Left cardiac atrium (tissue), 4 donors: ENCODE measurements at regions not wholly inside any gene's neighbourhood (a gene's known extent, or its start where the extent isn't known, plus 50 kb on each side); places are given as distances from the start of the nearest gene placed in this dataset.
"Not testable (repeated sequence)": the region's sequence is repeated elsewhere in the genome, so short reads cannot be mapped to it uniquely, and the experiment has no call there.

Experiments used
- ATAC-seq, 2 donors: fragments of 200-7000 bp; cut with Tn5 transposase; one replicate each; pipeline ENCODE4 v1.9.1; 2020; ENCODE audit warnings: mild to moderate bottlenecking in 2 of 2, moderate library complexity in 2 of 2
- DNase-seq: peaks from one replicate; pipeline ENCODE4 v3.0.0-alpha.2; 2020
- intact Hi-C, 2 donors: fragments of 100-400 bp; cut with DNase I; formaldehyde crosslinking; loops; one replicate each; pipeline versions ENCODE4 v1.14.1 to v1.15.1; 2022 to 2023
- donor health status: DM: no; HTN: yes; CAD: no.
- donor health status: DM: no; HTN: yes; CAD: no; lungs with severe emphysema.
- donor health status: DM: yes; HTN: yes; CAD: no.
- donor health status: Dilated cardiomyopathy.

- intact Hi-C loops, result loop anchor here (5.0 to 10.0 kb wide), 3 partner anchors 209 to 409 kb away; no protein-coding TSS in a partner anchor
Observed at GRCh38 chr12:93976024-93976423, 172.4 kb upstream of the PLXNC1 start.

GRCh38 chr12:93977081-93977480 is 171.3 kb upstream of the PLXNC1 start:
- no peak for ATAC-seq
- intact Hi-C loops, result loop anchor here (5.0 to 10.0 kb wide), 3 partner anchors 210 to 410 kb away; no protein-coding TSS in a partner anchor

More at GRCh38 chr12:93976024-93976423, 172.4 kb upstream of the PLXNC1 start:
- no peak for ATAC-seq
- DNase-seq, result no peak

GRCh38 chr12:93978553-93978952 is 169.8 kb upstream of the PLXNC1 start:
- ATAC-seq (peak; percentile 80), DNase-seq (peak; percentile 23)
- intact Hi-C loops, result loop anchor here (5.0 to 10.0 kb wide), 3 partner anchors 211 to 411 kb away; no protein-coding TSS in a partner anchor

More at GRCh38 chr12:93977081-93977480, 171.3 kb upstream of the PLXNC1 start:
- no peak for DNase-seq

GRCh38 chr12:93979189-93979588 is 169.2 kb upstream of the PLXNC1 start:
- intact Hi-C loops, result loop anchor here (5.0 to 10.0 kb wide), 3 partner anchors 212 to 412 kb away; no protein-coding TSS in a partner anchor
- no peak for DNase-seq
- peak in 1 of 2 donors; percentile 18 for ATAC-seq

GRCh38 chr12:93980711-93981110 is 167.7 kb upstream of the PLXNC1 start:
- ATAC-seq, result no peak
- intact Hi-C loops, result loop anchor here in 1 of 2 donors (5.0 kb wide), 1 partner anchor 413 kb away; no protein-coding TSS in a partner anchor
- no peak for DNase-seq

GRCh38 chr12:93981411-93981810 is 167.0 kb upstream of the PLXNC1 start:
- intact Hi-C loops, result loop anchor here in 1 of 2 donors (5.0 kb wide), 1 partner anchor 414 kb away; no protein-coding TSS in a partner anchor
- DNase-seq, result no peak
- no peak for ATAC-seq

GRCh38 chr12:93982771-93983315 is 165.5 kb upstream of the PLXNC1 start:
- DNase-seq (no peak), ATAC-seq (no peak)
- intact Hi-C loops, result loop anchor here in 1 of 2 donors (5.0 kb wide), 1 partner anchor 416 kb away; no protein-coding TSS in a partner anchor

- intact Hi-C loops, result loop anchor here in 1 of 2 donors (5.0 kb wide), 1 partner anchor 417 kb away; no protein-coding TSS in a partner anchor
- DNase-seq, result no peak
- ATAC-seq, result no peak
Observed at GRCh38 chr12:93984005-93984404, 164.4 kb upstream of the PLXNC1 start.

GRCh38 chr12:93989949-93990348 is 158.4 kb upstream of the PLXNC1 start:
- intact Hi-C loops, result loop anchor here in 1 of 2 donors (10.0 kb wide), 1 partner anchor 485 kb away; no protein-coding TSS in a partner anchor
- no peak for ATAC-seq

GRCh38 chr12:93990832-93991803 is 157.3 kb upstream of the PLXNC1 start:
- DNase-seq (peak; percentile 61), ATAC-seq (peak; percentile 87 to 93)
- intact Hi-C loops, result loop anchor here in 1 of 2 donors (10.0 kb wide), 1 partner anchor 486 kb away; no protein-coding TSS in a partner anchor

More at GRCh38 chr12:93989949-93990348, 158.4 kb upstream of the PLXNC1 start:
- DNase-seq, result no peak

GRCh38 chr12:93991829-93992461 is 156.4 kb upstream of the PLXNC1 start:
- ATAC-seq (peak in 1 of 2 donors; percentile 27), DNase-seq (no peak)
- intact Hi-C loops, result loop anchor here in 1 of 2 donors (10.0 kb wide), 1 partner anchor 487 kb away; no protein-coding TSS in a partner anchor

GRCh38 chr12:93994721-93995120 is 153.7 kb upstream of the PLXNC1 start:
- intact Hi-C loops, result loop anchor here in 1 of 2 donors (10.0 kb wide), 1 partner anchor 490 kb away; no protein-coding TSS in a partner anchor
- ATAC-seq, result peak in 1 of 2 donors; percentile 46
- no peak for DNase-seq

- no peak for ATAC-seq
- DNase-seq, result no peak
- intact Hi-C loops, result loop anchor here in 1 of 2 donors (10.0 kb wide), 1 partner anchor 492 kb away; no protein-coding TSS in a partner anchor
Observed at GRCh38 chr12:93996321-93996720, 152.1 kb upstream of the PLXNC1 start.

GRCh38 chr12:94001691-94002090 is 146.7 kb upstream of the PLXNC1 start:
- ATAC-seq (no peak), DNase-seq (no peak)
- intact Hi-C loops, result no loop called here

- DNase-seq, intact Hi-C loops, ATAC-seq: not testable (repeated sequence)
Observed at GRCh38 chr12:94002925-94003324, 145.5 kb upstream of the PLXNC1 start.

GRCh38 chr12:94007833-94008232 is 140.5 kb upstream of the PLXNC1 start:
- intact Hi-C loops, DNase-seq: not testable (repeated sequence)

GRCh38 chr12:94010307-94010706 is 138.1 kb upstream of the PLXNC1 start:
- intact Hi-C loops, result no loop called here
- DNase-seq, result no peak
- ATAC-seq, result no peak

More at GRCh38 chr12:94007833-94008232, 140.5 kb upstream of the PLXNC1 start:
- ATAC-seq, result not testable (repeated sequence)

GRCh38 chr12:94012071-94012470 is 136.3 kb upstream of the PLXNC1 start:
- no peak for ATAC-seq
- no peak for DNase-seq
- intact Hi-C loops, result no loop called here

GRCh38 chr12:94012590-94012989 is 135.8 kb upstream of the PLXNC1 start:
- intact Hi-C loops, result no loop called here
- DNase-seq (no peak), ATAC-seq (no peak)
